ENCODE measurements at regions not wholly inside any gene's neighbourhood (a gene's known extent, or its start where the extent isn't known, plus 50 kb on each side); places are given as distances from the start of the nearest gene placed in this dataset.

- H3K9me3 ChIP-seq: no peaks in the 10 kb centered on the region
- no peak for DNase-seq
- no peak for TF ChIP-seq POLR2A (IDR thresholded peaks at IDR 0.05)
- peak in 5 of 6 experiments; percentile 22 to 55 (median 51) for TF ChIP-seq CTCF (IDR thresholded peaks at IDR 0.05)
Measured at GRCh38 chr7:80060218-80060806, 74.3 kb upstream of the GNAI1 start.

GRCh38 chr7:80057488-80057887 lies 77.1 kb upstream of the GNAI1 start:
- no peaks in the 10 kb centered on the region for H3K36me3 ChIP-seq
- H3K9me3 ChIP-seq: no peaks in the 10 kb centered on the region
- no peak for TF ChIP-seq CTCF (IDR thresholded peaks at IDR 0.05)
- TF ChIP-seq POLR2A (IDR thresholded peaks at IDR 0.05): no peak
- H3K27ac ChIP-seq: no peak overlapping the region
- DNase-seq: no peak
- H3K4me3 ChIP-seq: no peak overlapping the region
- H3K27me3 ChIP-seq: no peaks in the 10 kb centered on the region
- no peaks in the 10 kb centered on the region for H3K4me1 ChIP-seq

More at GRCh38 chr7:80060218-80060806, 74.3 kb upstream of the GNAI1 start:
- no peaks in the 10 kb centered on the region for H3K4me1 ChIP-seq
- H3K27me3 ChIP-seq: no peaks in the 10 kb centered on the region
- H3K36me3 ChIP-seq: no peaks in the 10 kb centered on the region
- no peak overlapping the region for H3K4me3 ChIP-seq
- H3K27ac ChIP-seq: no peak overlapping the region

- DNase-seq: no peak
- Histone ChIP-seq H3K4me1 (no peaks in the 10 kb centered on the region), H3K4me3 (no peak overlapping the region), H3K36me3 (no peaks in the 10 kb centered on the region), H3K27me3 (no peaks in the 10 kb centered on the region), H3K9me3 (no peaks in the 10 kb centered on the region), H3K27ac (no peak overlapping the region)
- TF ChIP-seq POLR2A (IDR thresholded peaks at IDR 0.05) (no peak), CTCF (IDR thresholded peaks at IDR 0.05) (no peak)
Measured at GRCh38 chr7:80054356-80054755, 80.3 kb upstream of the GNAI1 start.

- Histone ChIP-seq H3K4me3 (no peak overlapping the region), H3K27ac (no peak overlapping the region), H3K27me3 (no peaks in the 10 kb centered on the region), H3K9me3 (no peaks in the 10 kb centered on the region), H3K36me3 (no peaks in the 10 kb centered on the region), H3K4me1 (no peaks in the 10 kb centered on the region)
- DNase-seq: no peak
- no peak for TF ChIP-seq CTCF (IDR thresholded peaks at IDR 0.05)
- no peak for TF ChIP-seq POLR2A (IDR thresholded peaks at IDR 0.05)
Measured at GRCh38 chr7:80053124-80053523, 81.5 kb upstream of the GNAI1 start.

- no peak for TF ChIP-seq POLR2A (IDR thresholded peaks at IDR 0.05)
- TF ChIP-seq CTCF (IDR thresholded peaks at IDR 0.05): peak in 3 of 6 experiments; percentile 14 to 22 (median 19)
Measured at GRCh38 chr7:80047856-80048459, 86.7 kb upstream of the GNAI1 start.

More at GRCh38 chr7:80047856-80048459, 86.7 kb upstream of the GNAI1 start:
- Histone ChIP-seq H3K36me3 (no peaks in the 10 kb centered on the region), H3K4me3 (no peak overlapping the region), H3K27me3 (no peaks in the 10 kb centered on the region), H3K9me3 (no peaks in the 10 kb centered on the region), H3K27ac (no peak overlapping the region), H3K4me1 (no peaks in the 10 kb centered on the region)
- no peak for DNase-seq

Data from Peyer's patch (tissue), 4 donors.